SK-N-SH (cell line): ENCODE measurements at regions not wholly inside any gene's neighbourhood (a gene's known extent, or its start where the extent isn't known, plus 50 kb on each side); places are given as distances from the start of the nearest gene placed in this dataset.
"Not testable (repeated sequence)": the region's sequence is repeated elsewhere in the genome, so short reads cannot be mapped to it uniquely, and the experiment has no call there.

Source experiments
- CTCF ChIA-PET: fragments of 300-600, 350-600 bp; formaldehyde crosslinking; extraction: SDS; loops from one replicate; lab custom pipeline; 2021; lab: Yijun Ruan, JAX
- POLR2A ChIA-PET: fragments of 350-600 bp; sonication (Branson Sonifier 250); formaldehyde crosslinking; extraction: SDS; loops from one replicate; lab custom pipeline; 2020; ENCODE audit warnings: antibody characterized with exemption, inconsistent platforms; lab: Yijun Ruan, JAX
- DNase-seq: peaks from one replicate; pipeline ENCODE4 v3.0.0; 2012
- H2AFZ ChIP-seq: fragments of 200-600 bp; sonication (generic); 2 replicates; pipeline ENCODE4 v1.8.1; 2016; ENCODE audit warnings: antibody characterized with exemption, mild to moderate bottlenecking, low read depth
- H3F3A ChIP-seq: fragments of 200-600 bp; sonication (generic); replicated peaks from 2 replicates; pipeline ENCODE3; 2016; ENCODE audit warnings: antibody characterized with exemption, mild to moderate bottlenecking; ENCODE audit not compliant: insufficient read depth
- H3K27ac ChIP-seq, 2 experiments: fragments of 200-500 bp in 1 of 2; fragments of 200-600 bp in 1 of 2; sonication (Bioruptor generic) in 1 of 2; sonication (generic), shearing (Covaris generic) in 1 of 2; 2 replicates each; pipeline versions ENCODE4 v1.5.1 to v1.6.1; 2014 to 2016; ENCODE audit warnings: low read depth in 2 of 2, inconsistent platforms in 1 of 2, low read length in 1 of 2, mild to moderate bottlenecking in 1 of 2, mixed read lengths in 1 of 2
- H3K27me3 ChIP-seq: fragments of 200-600 bp; sonication (generic), shearing (Covaris generic); 2 replicates; pipeline ENCODE4 v1.6.1; 2016; ENCODE audit warnings: mixed run types; ENCODE audit not compliant: insufficient read depth
- H3K36me3 ChIP-seq, 2 experiments: fragments of 200-500 bp in 1 of 2; fragments of 200-600 bp in 1 of 2; sonication (Bioruptor generic) in 1 of 2; sonication (generic) in 1 of 2; replicated peaks in 1 of 2; 2 replicates each; pipeline versions ENCODE3 to v1.5.1; 2014 to 2016; ENCODE audit warnings: low read length in 1 of 2, mild to moderate bottlenecking in 1 of 2; ENCODE audit not compliant: insufficient read depth in 2 of 2, control insufficient read depth in 1 of 2
- H3K4me1 ChIP-seq, 2 experiments: fragments of 200-500 bp in 1 of 2; fragments of 200-600 bp in 1 of 2; sonication (Bioruptor generic) in 1 of 2; sonication (generic), shearing (Covaris generic) in 1 of 2; 2 replicates each; pipeline versions ENCODE4 v1.5.1 to v1.6.1; 2014 to 2016; ENCODE audit warnings: low read depth in 1 of 2, low read length in 1 of 2, mixed run types in 1 of 2; ENCODE audit not compliant: insufficient read depth in 2 of 2, control insufficient read depth in 1 of 2
- H3K4me2 ChIP-seq: fragments of 200-600 bp; sonication (generic), shearing (Covaris generic); 2 replicates; pipeline ENCODE4 v1.6.1; 2017; ENCODE audit warnings: mixed run types
- H3K4me3 ChIP-seq, 2 experiments: fragments of 200-500 bp in 1 of 2; fragments of 200-600 bp in 1 of 2; sonication (Bioruptor generic) in 1 of 2; sonication (generic), shearing (Covaris generic) in 1 of 2; 2 replicates each; pipeline versions ENCODE4 v1.5.1 to v1.8.1; 2014 to 2016; ENCODE audit warnings: low read depth in 2 of 2, inconsistent platforms in 1 of 2, low read length in 1 of 2, mild to moderate bottlenecking in 1 of 2, mixed read lengths in 1 of 2, moderate library complexity in 1 of 2
- H3K79me2 ChIP-seq: fragments of 200-600 bp; sonication (generic); 2 replicates; pipeline ENCODE4 v1.8.1; 2017; ENCODE audit warnings: mild to moderate bottlenecking; ENCODE audit not compliant: insufficient read depth
- H3K9ac ChIP-seq: fragments of 200-600 bp; sonication (generic); 2 replicates; pipeline ENCODE4 v1.6.1; 2017; ENCODE audit warnings: mixed run types
- H3K9me2 ChIP-seq: fragments of 200-600 bp; sonication (generic); 2 replicates; pipeline ENCODE4 v1.6.1; 2017; ENCODE audit warnings: mixed run types
- H3K9me3 ChIP-seq: fragments of 200-600 bp; sonication (generic); 2 replicates; pipeline ENCODE4 v1.6.1; 2017; ENCODE audit warnings: mixed run types, mild to moderate bottlenecking, moderate library complexity
- H4K20me1 ChIP-seq: fragments of 200-600 bp; sonication (generic); 2 replicates; pipeline ENCODE4 v1.6.1; 2017; ENCODE audit warnings: mild to moderate bottlenecking, mixed run types; ENCODE audit not compliant: insufficient read depth
- ELF1 ChIP-seq: IDR thresholded peaks from 2 replicates; pipeline ENCODE4 v1.4.0; 2012
- FOSL2 ChIP-seq: IDR thresholded peaks from 2 replicates; pipeline ENCODE4 v1.4.0; 2012; ENCODE audit warnings: low read depth, mild to moderate bottlenecking, moderate library complexity, borderline replicate concordance
- FOXJ3 ChIP-seq: sonication (generic); formaldehyde crosslinking; IDR thresholded peaks from 2 replicates; pipeline ENCODE4 v1.5.1; 2020; ENCODE audit warnings: mild to moderate bottlenecking, missing genetic modification reagents
- FOXM1 ChIP-seq: IDR thresholded peaks from 2 replicates; pipeline ENCODE4 v1.4.0; 2012; ENCODE audit warnings: low read depth, mild to moderate bottlenecking
- GATA2 ChIP-seq: sonication (generic); formaldehyde crosslinking; IDR thresholded peaks from 2 replicates; pipeline ENCODE4 v1.5.0; 2020; ENCODE audit warnings: mild to moderate bottlenecking, missing genetic modification reagents
- JUND ChIP-seq: IDR thresholded peaks from 2 replicates; pipeline ENCODE4 v1.4.0; 2012
- RAD21 ChIP-seq: IDR thresholded peaks from 2 replicates; pipeline ENCODE4 v1.6.1; 2012; ENCODE audit warnings: mild to moderate bottlenecking, low read length
- RCOR1 ChIP-seq: fragments of 150-350 bp; IDR thresholded peaks from 2 replicates; pipeline ENCODE4 v1.6.1; 2017; ENCODE audit warnings: antibody characterized with exemption, low read length
- RFX5 ChIP-seq: IDR thresholded peaks from 2 replicates; pipeline ENCODE4 v1.6.1; 2012; ENCODE audit warnings: mild to moderate bottlenecking, improper control_type of control experiment, low read length
- SMC3 ChIP-seq: IDR thresholded peaks from 2 replicates; pipeline ENCODE4 v1.6.1; 2012; ENCODE audit warnings: low read depth, low read length, improper control_type of control experiment
- TAF1 ChIP-seq: IDR thresholded peaks from 2 replicates; pipeline ENCODE4 v1.6.1; 2012; ENCODE audit warnings: low read depth, mild to moderate bottlenecking, low read length, moderate library complexity, borderline replicate concordance
- WGBS: methylation state at CpG from one replicate; pipeline ENCODE4 v1.1.6; 2017; ENCODE audit warnings: low lambda C conversion rate; 5-methylcytosine and 5-hydroxymethylcytosine counted together
- TF ChIP-seq, protein P1 (sequence below): IDR thresholded peaks from 2 replicates; pipeline ENCODE4 v1.4.0; 2012; ENCODE audit warnings: low read depth, borderline replicate concordance
- TF ChIP-seq, protein P2 (sequence below): fragments of 150-350 bp; IDR thresholded peaks from 2 replicates; pipeline ENCODE4 v1.6.1; 2016; ENCODE audit warnings: mild to moderate bottlenecking, low read depth, low read length
- TF ChIP-seq, protein P3 (sequence below): fragments of 150-350 bp; IDR thresholded peaks from 2 replicates; pipeline ENCODE4 v1.6.1; 2017; ENCODE audit warnings: antibody characterized with exemption, low read length, low read depth, borderline replicate concordance
- TF ChIP-seq, protein P4 (sequence below): IDR thresholded peaks from 2 replicates; pipeline ENCODE4 v1.6.1; 2012; ENCODE audit warnings: mild to moderate bottlenecking, low read depth, low read length, moderate library complexity

DNA sequence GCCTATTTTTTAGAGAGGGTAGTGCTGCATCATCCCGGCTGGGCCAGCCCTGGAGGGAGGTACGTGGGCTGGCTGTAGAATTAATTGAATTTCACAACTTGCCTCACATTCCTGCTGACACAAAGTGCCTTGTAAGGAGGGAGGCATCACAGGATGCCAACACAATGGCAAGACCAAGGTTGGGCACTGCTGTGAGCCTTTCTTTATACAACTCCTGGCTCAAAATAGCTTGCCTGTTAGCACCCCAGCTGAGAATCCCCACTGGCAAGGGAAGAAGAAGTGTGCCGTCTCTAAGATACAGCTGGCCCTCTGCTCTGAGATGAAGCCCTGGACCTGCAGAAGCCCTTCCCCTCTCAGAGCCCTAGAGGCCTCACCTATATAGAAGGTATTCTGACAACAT, 873.9 kb downstream of the GRID1 start (continued):
- TF ChIP-seq, protein P1, sequence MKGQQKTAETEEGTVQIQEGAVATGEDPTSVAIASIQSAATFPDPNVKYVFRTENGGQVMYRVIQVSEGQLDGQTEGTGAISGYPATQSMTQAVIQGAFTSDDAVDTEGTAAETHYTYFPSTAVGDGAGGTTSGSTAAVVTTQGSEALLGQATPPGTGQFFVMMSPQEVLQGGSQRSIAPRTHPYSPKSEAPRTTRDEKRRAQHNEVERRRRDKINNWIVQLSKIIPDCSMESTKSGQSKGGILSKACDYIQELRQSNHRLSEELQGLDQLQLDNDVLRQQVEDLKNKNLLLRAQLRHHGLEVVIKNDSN, result no peak

DNA sequence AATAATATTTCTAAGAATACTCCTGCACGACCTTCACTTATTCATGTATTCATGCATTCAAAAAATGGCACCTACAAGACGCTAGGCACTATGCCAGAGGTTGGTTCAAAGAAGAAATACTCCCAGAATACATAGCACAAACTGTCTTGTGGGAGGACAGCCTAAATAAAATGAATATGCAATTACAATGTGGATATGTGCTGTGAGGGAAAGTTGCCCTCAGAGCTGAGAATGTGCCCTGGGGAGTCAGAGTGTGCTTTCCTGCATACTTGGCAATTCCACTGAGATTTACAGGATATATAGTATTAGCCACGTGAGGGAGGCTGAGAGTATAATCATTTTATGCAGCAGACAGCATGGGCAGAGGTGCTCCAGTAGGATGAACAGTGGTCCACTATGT, 872.9 kb downstream of the GRID1 start:
- Histone ChIP-seq H2AFZ (no peak overlapping the region), H3K4me2 (no peak overlapping the region), H3K27me3 (no peaks in the 10 kb centered on the region), H3K36me3 (no peaks in the 10 kb centered on the region), H3K9me3 (peaks cover 9% of the 10 kb centered on the region; the same call in 1 of the 2 replicates), H3K4me1 (peaks cover 0 to 2% of the 10 kb centered on the region in 2 experiments; a peak in 1 of 4 replicates), H3K27ac (no peak overlapping the region), H3K4me3 (no peak overlapping the region), H3K9ac (no peak overlapping the region), H3K9me2 (no peaks in the 10 kb centered on the region), H3F3A (no peaks in the 10 kb centered on the region), H3K79me2 (no peaks in the 10 kb centered on the region), H4K20me1 (no peaks in the 10 kb centered on the region)
- CTCF ChIA-PET, result no interaction called here
- TF ChIP-seq SMC3 (no peak), TAF1 (no peak), RCOR1 (no peak), ELF1 (no peak)
- WGBS, result 23% methylated on average over 3 of the region's 3 CpGs
- DNase-seq, result no peak
- POLR2A ChIA-PET, result no interaction called here

DNA sequence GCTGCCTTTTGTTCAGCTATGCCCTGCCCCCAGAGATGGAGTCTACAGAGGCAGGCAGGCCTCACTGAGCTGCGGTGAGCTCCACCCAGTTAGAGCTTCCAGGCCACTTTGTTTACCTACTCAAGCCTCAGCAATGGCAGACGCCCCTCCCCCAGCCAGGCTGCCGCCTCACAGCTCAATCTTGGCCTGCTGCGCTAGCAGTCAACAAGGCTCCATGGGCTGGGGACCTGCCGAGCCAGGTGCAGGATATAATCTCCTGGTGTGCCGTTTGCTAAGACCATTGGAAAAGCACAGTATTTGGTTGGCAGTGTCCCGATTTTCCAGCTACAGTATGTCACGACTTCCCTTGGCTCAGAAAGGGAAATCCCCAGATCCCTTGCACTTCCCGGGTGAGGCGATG, 862.0 kb downstream of the GRID1 start:
- H3F3A ChIP-seq, DNase-seq, CTCF ChIA-PET, H3K9me2 ChIP-seq, H3K4me3 ChIP-seq, H3K79me2 ChIP-seq, H3K4me1 ChIP-seq, H3K27ac ChIP-seq, POLR2A ChIA-PET, H3K9me3 ChIP-seq, H3K27me3 ChIP-seq, H3K36me3 ChIP-seq, H3K4me2 ChIP-seq, H4K20me1 ChIP-seq, H3K9ac ChIP-seq, H2AFZ ChIP-seq: not testable (repeated sequence)
- WGBS, result 39% methylated on average over 4 of the region's 10 CpGs

DNA sequence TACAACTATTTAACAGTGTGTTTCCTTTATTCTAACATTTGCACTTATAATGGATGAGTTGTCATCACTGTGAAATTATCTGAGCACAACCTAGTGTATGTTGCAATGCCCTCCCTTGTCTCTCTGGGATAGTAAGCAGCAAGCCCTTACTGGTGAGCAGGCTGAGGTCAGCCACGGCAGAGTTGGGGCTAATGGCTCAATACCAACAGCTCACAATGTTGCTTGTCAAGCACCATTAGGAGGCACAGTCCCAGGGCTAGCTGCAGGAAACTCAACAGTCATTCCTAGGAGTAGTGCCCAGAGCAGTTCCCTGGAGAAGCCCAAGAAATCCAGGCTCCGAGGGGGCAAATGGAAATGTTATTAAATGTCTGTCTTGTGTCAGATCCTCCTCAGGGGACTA, 858.4 kb downstream of the GRID1 start:
- H2AFZ ChIP-seq, result no peak overlapping the region
- ChIA-PET CTCF (interaction anchor here (1.1 kb wide), 1 partner anchor 33 kb away, joined by 3 read pairs; no protein-coding TSS in a partner anchor), POLR2A (no interaction called here)
- no peak overlapping the region for H3K9ac ChIP-seq
- 16% methylated on average over 2 of the region's 2 CpGs for WGBS
- H3K4me2 ChIP-seq, result no peak overlapping the region
- H4K20me1 ChIP-seq, result no peaks in the 10 kb centered on the region
- no peaks in the 10 kb centered on the region for H3K4me1 ChIP-seq
- H3K79me2 ChIP-seq, result no peaks in the 10 kb centered on the region
- H3K4me3 ChIP-seq, result no peak overlapping the region
- no peak for DNase-seq
- no peaks in the 10 kb centered on the region for H3F3A ChIP-seq
- H3K9me2 ChIP-seq, result no peaks in the 10 kb centered on the region
- H3K36me3 ChIP-seq, result no peaks in the 10 kb centered on the region
- H3K9me3 ChIP-seq, result no peaks in the 10 kb centered on the region
- H3K27me3 ChIP-seq, result no peaks in the 10 kb centered on the region
- no peak overlapping the region for H3K27ac ChIP-seq
- TF ChIP-seq FOXJ3 (CRISPR knock-in tag) (no peak), RAD21 (no peak), FOSL2 (no peak), FOXM1 (no peak), GATA2 (CRISPR knock-in tag) (no peak), JUND (no peak), RFX5 (no peak)
- TF ChIP-seq, protein P2, sequence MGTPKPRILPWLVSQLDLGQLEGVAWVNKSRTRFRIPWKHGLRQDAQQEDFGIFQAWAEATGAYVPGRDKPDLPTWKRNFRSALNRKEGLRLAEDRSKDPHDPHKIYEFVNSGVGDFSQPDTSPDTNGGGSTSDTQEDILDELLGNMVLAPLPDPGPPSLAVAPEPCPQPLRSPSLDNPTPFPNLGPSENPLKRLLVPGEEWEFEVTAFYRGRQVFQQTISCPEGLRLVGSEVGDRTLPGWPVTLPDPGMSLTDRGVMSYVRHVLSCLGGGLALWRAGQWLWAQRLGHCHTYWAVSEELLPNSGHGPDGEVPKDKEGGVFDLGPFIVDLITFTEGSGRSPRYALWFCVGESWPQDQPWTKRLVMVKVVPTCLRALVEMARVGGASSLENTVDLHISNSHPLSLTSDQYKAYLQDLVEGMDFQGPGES, result no peak
- TF ChIP-seq, protein P3, sequence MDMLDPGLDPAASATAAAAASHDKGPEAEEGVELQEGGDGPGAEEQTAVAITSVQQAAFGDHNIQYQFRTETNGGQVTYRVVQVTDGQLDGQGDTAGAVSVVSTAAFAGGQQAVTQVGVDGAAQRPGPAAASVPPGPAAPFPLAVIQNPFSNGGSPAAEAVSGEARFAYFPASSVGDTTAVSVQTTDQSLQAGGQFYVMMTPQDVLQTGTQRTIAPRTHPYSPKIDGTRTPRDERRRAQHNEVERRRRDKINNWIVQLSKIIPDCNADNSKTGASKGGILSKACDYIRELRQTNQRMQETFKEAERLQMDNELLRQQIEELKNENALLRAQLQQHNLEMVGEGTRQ, result no peak
- TF ChIP-seq, protein P4, sequence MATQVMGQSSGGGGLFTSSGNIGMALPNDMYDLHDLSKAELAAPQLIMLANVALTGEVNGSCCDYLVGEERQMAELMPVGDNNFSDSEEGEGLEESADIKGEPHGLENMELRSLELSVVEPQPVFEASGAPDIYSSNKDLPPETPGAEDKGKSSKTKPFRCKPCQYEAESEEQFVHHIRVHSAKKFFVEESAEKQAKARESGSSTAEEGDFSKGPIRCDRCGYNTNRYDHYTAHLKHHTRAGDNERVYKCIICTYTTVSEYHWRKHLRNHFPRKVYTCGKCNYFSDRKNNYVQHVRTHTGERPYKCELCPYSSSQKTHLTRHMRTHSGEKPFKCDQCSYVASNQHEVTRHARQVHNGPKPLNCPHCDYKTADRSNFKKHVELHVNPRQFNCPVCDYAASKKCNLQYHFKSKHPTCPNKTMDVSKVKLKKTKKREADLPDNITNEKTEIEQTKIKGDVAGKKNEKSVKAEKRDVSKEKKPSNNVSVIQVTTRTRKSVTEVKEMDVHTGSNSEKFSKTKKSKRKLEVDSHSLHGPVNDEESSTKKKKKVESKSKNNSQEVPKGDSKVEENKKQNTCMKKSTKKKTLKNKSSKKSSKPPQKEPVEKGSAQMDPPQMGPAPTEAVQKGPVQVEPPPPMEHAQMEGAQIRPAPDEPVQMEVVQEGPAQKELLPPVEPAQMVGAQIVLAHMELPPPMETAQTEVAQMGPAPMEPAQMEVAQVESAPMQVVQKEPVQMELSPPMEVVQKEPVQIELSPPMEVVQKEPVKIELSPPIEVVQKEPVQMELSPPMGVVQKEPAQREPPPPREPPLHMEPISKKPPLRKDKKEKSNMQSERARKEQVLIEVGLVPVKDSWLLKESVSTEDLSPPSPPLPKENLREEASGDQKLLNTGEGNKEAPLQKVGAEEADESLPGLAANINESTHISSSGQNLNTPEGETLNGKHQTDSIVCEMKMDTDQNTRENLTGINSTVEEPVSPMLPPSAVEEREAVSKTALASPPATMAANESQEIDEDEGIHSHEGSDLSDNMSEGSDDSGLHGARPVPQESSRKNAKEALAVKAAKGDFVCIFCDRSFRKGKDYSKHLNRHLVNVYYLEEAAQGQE, result no peak
